Stimulated activated effector memory CD8-positive, alpha-beta T cell treated with anti-CD3 and anti-CD28 coated beads, Interleukin-12 subunit alpha, Interleukin-12 subunit beta, amount 100 ng/mL, for 72 hours (primary cell): ENCODE measurements at regions not wholly inside any gene's neighbourhood (a gene's known extent, or its start where the extent isn't known, plus 50 kb on each side); places are given as distances from the start of the nearest gene placed in this dataset.
A peak's percentile ranks its signal among the peaks of the same experiment; 100 is the strongest.
"Not testable (repeated sequence)": the region's sequence is repeated elsewhere in the genome, so short reads cannot be mapped to it uniquely, and the experiment has no call there.

Source experiments
- ATAC-seq: fragments of 150-1000 bp; cut with Tn5 transposase; 2 replicates; pipeline ENCODE4 v1.10.0; 2021
- DNase-seq, 2 donors: peaks; one replicate each; pipeline ENCODE4 v3.0.0; 2021 to 2022; ENCODE audit warnings: low spot score in 2 of 2
- H3K27ac Mint-ChIP-seq: one replicate; pipeline ENCODE4 v1.8.0; 2022; ENCODE audit warnings: mild to moderate bottlenecking, mixed read lengths
- H3K36me3 Mint-ChIP-seq: one replicate; pipeline ENCODE4 v1.8.0; 2022; ENCODE audit warnings: mild to moderate bottlenecking, mixed read lengths
- H3K4me1 Mint-ChIP-seq: one replicate; pipeline ENCODE4 v1.8.0; 2022; ENCODE audit warnings: mixed read lengths
- H3K4me3 Mint-ChIP-seq: one replicate; pipeline ENCODE4 v1.8.0; 2022; ENCODE audit warnings: mild to moderate bottlenecking, mixed read lengths
- H3K9me3 Mint-ChIP-seq: one replicate; pipeline ENCODE4 v1.8.0; 2022; ENCODE audit warnings: mixed read lengths

DNA sequence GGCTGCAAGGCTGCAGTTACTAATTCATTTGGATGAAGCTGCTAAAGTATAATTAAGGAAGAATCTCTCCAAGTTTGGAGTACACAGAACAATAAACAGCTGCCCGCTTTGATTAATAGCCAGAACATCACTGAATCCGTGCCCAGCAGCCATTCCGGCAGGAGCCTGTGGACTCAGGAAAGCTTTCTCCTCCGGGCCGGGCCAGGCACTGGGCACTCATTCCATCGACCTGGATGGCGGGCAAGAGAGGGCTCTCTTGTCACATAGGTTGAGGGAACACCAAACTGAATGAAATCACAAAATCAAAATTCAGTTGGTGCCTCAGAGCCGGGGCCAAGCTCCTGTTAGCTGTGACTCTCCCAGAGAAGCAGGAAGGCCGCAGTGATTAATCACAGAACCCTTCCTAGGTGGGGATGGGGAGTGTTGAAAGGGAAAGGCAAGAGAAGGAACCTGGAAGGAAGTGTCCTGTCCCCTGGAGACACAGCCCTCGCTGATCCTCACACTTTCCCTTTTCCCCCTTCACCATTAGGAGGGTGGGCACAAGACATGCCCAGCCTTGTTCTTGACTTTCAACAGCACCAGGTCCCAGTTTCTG is 306.7 kb downstream of the NPHP4 start:
- Mint-ChIP-seq H3K4me3 (no peak overlapping the region), H3K27ac (peak overlapping the region; percentile 26), H3K9me3 (no peaks in the 10 kb centered on the region), H3K4me1 (peaks cover 10% of the 10 kb centered on the region), H3K36me3 (no peaks in the 10 kb centered on the region)
- ATAC-seq: no peak
- no peak for DNase-seq

GRCh38 chr1:5684791-5685190 is 307.4 kb downstream of the NPHP4 start:
- H3K4me3 Mint-ChIP-seq: no peak overlapping the region
- ATAC-seq: no peak
- no peak overlapping the region for H3K27ac Mint-ChIP-seq
- peaks cover 10% of the 10 kb centered on the region for H3K4me1 Mint-ChIP-seq
- no peak for DNase-seq
- H3K36me3 Mint-ChIP-seq: no peaks in the 10 kb centered on the region
- no peaks in the 10 kb centered on the region for H3K9me3 Mint-ChIP-seq

- no peak for DNase-seq
- Mint-ChIP-seq H3K4me3 (no peak overlapping the region), H3K4me1 (peaks cover 16% of the 10 kb centered on the region), H3K36me3 (no peaks in the 10 kb centered on the region), H3K27ac (no peak overlapping the region), H3K9me3 (peaks cover 4% of the 10 kb centered on the region)
- ATAC-seq: no peak
Measured at GRCh38 chr1:5683446-5683845, 308.8 kb downstream of the NPHP4 start.

GRCh38 chr1:5682626-5683225 is 309.5 kb downstream of the NPHP4 start:
- Mint-ChIP-seq H3K27ac (no peak overlapping the region), H3K4me3 (no peak overlapping the region), H3K9me3 (peaks cover 6% of the 10 kb centered on the region), H3K36me3 (no peaks in the 10 kb centered on the region), H3K4me1 (peaks cover 20% of the 10 kb centered on the region)
- no peak for ATAC-seq
- no peak for DNase-seq

- Mint-ChIP-seq H3K27ac (no peak overlapping the region), H3K36me3 (no peaks in the 10 kb centered on the region), H3K9me3 (peaks cover 6% of the 10 kb centered on the region), H3K4me3 (no peak overlapping the region), H3K4me1 (peaks cover 20% of the 10 kb centered on the region)
- DNase-seq: no peak
- no peak for ATAC-seq
Measured at GRCh38 chr1:5681654-5682053, 310.6 kb downstream of the NPHP4 start.

DNA sequence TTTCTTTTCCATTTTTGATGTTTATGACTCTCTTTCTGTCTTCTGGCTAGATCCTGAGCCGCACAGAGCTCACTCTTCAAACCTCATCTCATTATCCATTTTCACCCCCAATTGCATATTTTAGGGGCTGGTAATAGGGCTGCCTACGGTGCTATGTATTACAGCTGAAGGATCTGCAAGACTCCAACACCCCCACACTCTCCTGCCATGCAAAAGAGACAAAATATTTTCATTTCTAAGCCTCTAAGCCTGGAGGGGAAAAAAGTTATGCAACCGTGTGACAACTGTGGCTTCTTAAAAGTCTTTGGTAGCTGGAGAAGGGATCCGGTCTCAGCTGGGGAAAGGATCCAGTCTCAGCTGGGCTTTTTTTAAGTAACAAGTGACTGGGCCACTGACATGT is 311.6 kb downstream of the NPHP4 start:
- H3K36me3 Mint-ChIP-seq: no peaks in the 10 kb centered on the region
- peaks cover 20% of the 10 kb centered on the region for H3K4me1 Mint-ChIP-seq
- ATAC-seq: no peak
- H3K9me3 Mint-ChIP-seq: peaks cover 6% of the 10 kb centered on the region
- no peak for DNase-seq
- no peak overlapping the region for H3K4me3 Mint-ChIP-seq
- no peak overlapping the region for H3K27ac Mint-ChIP-seq

- Mint-ChIP-seq H3K27ac (no peak overlapping the region), H3K4me1 (peaks cover 18% of the 10 kb centered on the region), H3K36me3 (no peaks in the 10 kb centered on the region)
Measured at GRCh38 chr1:5678759-5679158, 313.5 kb downstream of the NPHP4 start.

DNA sequence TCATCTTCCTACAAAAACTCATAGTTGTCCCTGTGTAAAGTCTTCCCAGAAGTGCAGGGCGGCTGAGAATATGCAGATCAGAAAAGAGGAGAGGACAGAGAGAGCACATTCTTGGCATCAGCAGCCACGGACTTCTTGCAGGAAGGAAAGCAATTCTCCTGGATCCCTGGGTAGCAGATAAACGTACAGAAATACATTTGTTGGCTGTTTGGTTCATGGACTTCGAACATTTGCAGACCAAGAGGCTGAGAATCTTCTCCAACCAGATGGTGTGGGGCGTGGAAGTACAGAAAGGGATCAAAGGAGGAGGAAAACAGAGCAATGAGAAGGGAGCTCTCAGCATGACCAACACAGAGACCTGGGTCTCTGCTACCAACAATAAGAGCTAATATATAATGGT is 319.9 kb downstream of the NPHP4 start:
- not testable (repeated sequence) for H3K4me3 Mint-ChIP-seq, H3K36me3 Mint-ChIP-seq, DNase-seq, H3K27ac Mint-ChIP-seq, ATAC-seq
- Mint-ChIP-seq H3K4me1 (peaks cover 13% of the 10 kb centered on the region), H3K9me3 (peaks cover 12% of the 10 kb centered on the region)

More at GRCh38 chr1:5678759-5679158, 313.5 kb downstream of the NPHP4 start:
- Mint-ChIP-seq H3K4me3 (no peak overlapping the region), H3K9me3 (peaks cover 15% of the 10 kb centered on the region)
- ATAC-seq (no peak), DNase-seq (no peak)

- ATAC-seq: no peak
- DNase-seq: no peak
- Mint-ChIP-seq H3K4me1 (peaks cover 22% of the 10 kb centered on the region), H3K9me3 (peaks cover 12% of the 10 kb centered on the region), H3K27ac (no peak overlapping the region), H3K36me3 (no peaks in the 10 kb centered on the region), H3K4me3 (no peak overlapping the region)
Measured at GRCh38 chr1:5670590-5671350, 321.5 kb downstream of the NPHP4 start.

DNA sequence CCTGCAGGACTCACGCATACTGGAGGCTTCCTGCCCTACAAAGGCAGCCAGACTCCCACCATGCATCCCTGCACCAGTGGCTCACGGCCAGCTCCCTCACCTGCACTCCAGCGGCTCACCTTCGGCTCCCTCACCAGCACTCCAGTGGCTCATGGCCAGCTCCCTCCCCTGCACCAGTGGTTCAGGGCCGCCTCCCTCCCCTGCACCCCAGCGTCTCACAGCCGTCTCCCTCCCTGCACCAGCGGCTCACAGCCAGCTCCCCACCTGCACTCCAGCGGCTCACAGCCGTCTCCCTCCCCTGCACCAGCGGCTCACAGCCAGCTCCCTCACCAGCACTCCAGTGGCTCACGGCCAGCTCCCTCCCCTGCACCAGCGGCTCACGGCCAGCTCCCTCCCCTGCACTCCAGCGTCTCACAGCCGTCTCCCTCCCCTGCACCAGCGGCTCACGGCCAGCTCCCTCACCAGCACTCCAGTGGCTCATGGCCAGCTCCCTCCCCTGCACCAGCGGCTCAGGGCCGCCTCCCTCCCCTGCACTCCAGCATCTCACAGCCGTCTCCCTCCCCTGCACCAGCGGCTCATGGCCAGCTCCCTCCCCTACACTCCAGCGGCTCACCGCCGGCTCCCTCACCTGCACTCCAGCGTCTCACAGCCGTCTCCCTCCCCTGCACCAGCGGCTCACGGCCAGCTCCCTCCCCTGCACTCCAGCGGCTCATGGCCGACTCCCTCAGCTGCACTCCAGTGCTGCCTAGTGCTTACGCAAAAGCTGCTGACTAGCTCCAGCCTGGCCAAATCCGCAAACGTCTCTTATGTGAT is 324.5 kb downstream of the NPHP4 start:
- ATAC-seq (no peak), DNase-seq (no peak)
- Mint-ChIP-seq H3K4me1 (peaks cover 22% of the 10 kb centered on the region), H3K4me3 (peak overlapping the region; percentile 38), H3K9me3 (peaks cover 3% of the 10 kb centered on the region), H3K36me3 (no peaks in the 10 kb centered on the region), H3K27ac (no peak overlapping the region)

- no peak for ATAC-seq
- no peak for DNase-seq
- Mint-ChIP-seq H3K9me3 (no peaks in the 10 kb centered on the region), H3K36me3 (no peaks in the 10 kb centered on the region), H3K27ac (no peak overlapping the region), H3K4me1 (peaks cover 22% of the 10 kb centered on the region), H3K4me3 (no peak overlapping the region)
Measured at GRCh38 chr1:5664906-5665875, 327.0 kb downstream of the NPHP4 start.

DNA sequence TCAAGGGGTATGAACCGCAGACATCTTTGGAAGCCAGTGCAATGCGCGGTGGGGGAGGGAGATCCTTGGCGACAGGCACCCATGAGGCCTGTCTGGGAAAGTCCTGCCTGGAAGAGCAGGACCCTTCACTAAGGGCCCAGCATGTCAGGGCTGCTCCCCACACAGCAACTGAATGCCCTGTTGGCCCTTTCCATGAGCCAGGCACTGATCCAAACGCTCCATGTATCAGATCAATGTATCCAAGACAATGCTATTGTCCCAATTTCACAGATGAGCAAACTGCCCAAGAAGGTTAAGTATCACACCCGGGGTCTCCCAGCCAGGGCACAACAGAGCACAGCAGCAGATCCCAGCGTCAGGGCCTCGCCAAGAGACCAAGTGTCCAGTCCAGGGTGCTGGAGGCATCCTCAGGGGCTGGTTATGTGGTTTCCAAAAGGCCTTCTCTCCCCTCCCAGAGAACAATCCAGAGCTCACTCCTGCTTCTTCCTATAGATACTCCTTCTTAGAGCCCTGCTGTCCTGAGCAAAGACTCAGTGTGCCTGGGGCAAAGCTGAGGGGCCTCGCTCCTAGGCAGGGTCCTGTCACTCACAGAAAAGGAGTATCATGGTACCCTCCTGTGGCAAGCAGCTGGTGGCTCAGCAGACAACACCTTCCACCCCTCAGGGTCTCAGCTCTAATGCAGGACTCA is 328.0 kb downstream of the NPHP4 start:
- Mint-ChIP-seq H3K4me1 (peaks cover 22% of the 10 kb centered on the region), H3K4me3 (no peak overlapping the region), H3K36me3 (no peaks in the 10 kb centered on the region), H3K27ac (no peak overlapping the region), H3K9me3 (no peaks in the 10 kb centered on the region)
- DNase-seq (no peak), ATAC-seq (no peak)

DNA sequence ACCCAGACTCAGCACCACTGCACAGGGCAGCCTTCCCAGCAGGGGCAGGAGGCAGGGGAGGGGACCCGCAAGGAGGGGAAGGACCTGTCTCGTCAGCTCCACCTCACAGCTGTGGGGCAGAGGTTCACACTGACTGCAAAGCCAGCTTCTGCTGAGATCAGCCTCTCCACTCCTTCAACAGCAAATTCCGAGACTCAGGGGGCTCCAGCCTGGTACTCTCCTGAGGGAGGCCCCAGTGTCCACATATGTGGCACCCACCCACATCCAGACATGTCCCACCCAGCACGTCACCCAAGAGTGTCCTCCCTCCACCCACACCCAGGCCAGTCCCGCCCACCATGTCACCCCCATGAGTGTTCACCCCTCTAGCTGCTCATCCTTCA is 329.5 kb downstream of the NPHP4 start:
- Mint-ChIP-seq H3K9me3 (no peaks in the 10 kb centered on the region), H3K4me1 (peaks cover 13% of the 10 kb centered on the region), H3K36me3 (no peaks in the 10 kb centered on the region), H3K27ac (no peak overlapping the region), H3K4me3 (no peak overlapping the region)
- ATAC-seq (no peak), DNase-seq (no peak)

DNA sequence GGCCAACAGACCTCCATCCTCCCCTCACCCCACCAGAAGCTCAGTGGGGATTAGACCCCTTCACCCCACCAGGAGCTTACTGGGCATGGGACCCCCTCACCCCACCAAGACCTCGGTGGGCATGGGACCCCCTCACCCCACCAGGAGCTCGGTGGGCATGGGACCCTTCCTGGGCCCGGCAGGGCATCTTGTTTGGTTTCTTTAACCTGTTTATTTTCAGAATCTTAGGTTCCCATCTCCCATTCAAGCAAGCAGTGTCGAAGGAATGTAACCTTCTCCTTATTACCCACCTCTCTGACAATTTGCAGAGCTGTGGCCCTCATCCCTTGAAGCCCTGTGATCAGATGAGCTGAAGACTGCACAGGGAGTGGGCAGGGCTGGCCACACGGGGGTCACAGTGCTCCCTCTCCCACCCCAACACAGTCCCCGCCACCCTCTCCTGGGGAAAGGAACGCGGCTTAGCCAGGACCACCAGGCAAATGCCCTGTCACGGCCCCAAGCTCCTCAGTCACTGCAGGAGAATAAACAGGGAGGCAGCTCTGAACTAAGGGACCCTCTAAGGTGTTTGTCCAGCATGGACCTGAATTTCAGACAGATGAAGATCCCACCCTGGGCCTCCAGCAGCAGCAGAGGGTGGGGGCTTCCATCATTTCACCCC is 330.0 kb downstream of the NPHP4 start:
- Mint-ChIP-seq H3K36me3 (no peaks in the 10 kb centered on the region), H3K4me1 (peaks cover 8% of the 10 kb centered on the region), H3K27ac (no peak overlapping the region), H3K4me3 (no peak overlapping the region), H3K9me3 (no peaks in the 10 kb centered on the region)
- DNase-seq: no peak
- ATAC-seq: no peak
